DND-41 (cell line): ENCODE measurements at regions not wholly inside any gene's neighbourhood (a gene's known extent, or its start where the extent isn't known, plus 50 kb on each side); places are given as distances from the start of the nearest gene placed in this dataset.

Experiments used
- ATAC-seq: fragments of 200-7000 bp; cut with Tn5 transposase; 3 replicates; pipeline ENCODE4 v1.9.1; 2021; ENCODE audit warnings: low read depth; ENCODE audit not compliant: insufficient read depth
- DNase-seq: peaks from one replicate; pipeline ENCODE4 v3.0.0-alpha.2; 2020
- H2AFZ ChIP-seq: 2 replicates; pipeline ENCODE4 v1.6.0; 2012; ENCODE audit warnings: low read depth, low read length
- H3K27ac ChIP-seq: 2 replicates; pipeline ENCODE4 v1.5.1; 2012; ENCODE audit warnings: low read length, inconsistent platforms
- H3K27me3 ChIP-seq: fragments of 200-600 bp; sonication (generic); 2 replicates; pipeline ENCODE4 v1.6.0; 2012; ENCODE audit warnings: low read length, mild to moderate bottlenecking, inconsistent platforms; ENCODE audit not compliant: insufficient read depth, poor library complexity
- H3K36me3 ChIP-seq: 2 replicates; pipeline ENCODE4 v1.5.1; 2012; ENCODE audit warnings: low read length, inconsistent platforms; ENCODE audit not compliant: insufficient read depth
- H3K4me1 ChIP-seq: 2 replicates; pipeline ENCODE4 v1.5.1; 2012; ENCODE audit warnings: mild to moderate bottlenecking, low read length; ENCODE audit not compliant: insufficient read depth
- H3K4me2 ChIP-seq: 2 replicates; pipeline ENCODE4 v1.6.0; 2012; ENCODE audit warnings: mild to moderate bottlenecking, moderate library complexity, low read length, inconsistent platforms; ENCODE audit not compliant: insufficient read depth
- H3K4me3 ChIP-seq, 2 experiments: fragments of 200-600 bp in 1 of 2; shearing (Covaris generic) in 1 of 2; 2 replicates each; pipeline ENCODE4 v1.5.1; 2012 to 2016; ENCODE audit warnings: inconsistent platforms in 2 of 2, low read length in 2 of 2, mild to moderate bottlenecking in 2 of 2, low read depth in 1 of 2, moderate library complexity in 1 of 2
- H3K79me2 ChIP-seq: 2 replicates; pipeline ENCODE4 v1.6.0; 2012; ENCODE audit warnings: low read length, inconsistent platforms; ENCODE audit not compliant: insufficient read depth
- H3K9ac ChIP-seq: 2 replicates; pipeline ENCODE4 v1.6.0; 2012; ENCODE audit warnings: low read depth, mild to moderate bottlenecking, inconsistent platforms, low read length, moderate library complexity
- H3K9me3 ChIP-seq: 2 replicates; pipeline ENCODE4 v1.5.1; 2012; ENCODE audit warnings: low read length, moderate library complexity, mild to moderate bottlenecking, inconsistent platforms; ENCODE audit not compliant: insufficient read depth, severe bottlenecking
- H4K20me1 ChIP-seq: 2 replicates; pipeline ENCODE4 v1.6.0; 2012; ENCODE audit warnings: low read length; ENCODE audit not compliant: insufficient read depth
- CTCF ChIP-seq: IDR thresholded peaks from 2 replicates; pipeline ENCODE4 v1.5.1; 2012; ENCODE audit warnings: borderline replicate concordance, low read length, moderate library complexity, mild to moderate bottlenecking; ENCODE audit not compliant: poor library complexity, severe bottlenecking; ENCODE audit errors: extremely low read depth
- EZH2 ChIP-seq: IDR thresholded peaks from 3 replicates; pipeline ENCODE4 v1.6.1; 2012; ENCODE audit warnings: borderline replicate concordance, low read depth, mild to moderate bottlenecking, moderate library complexity, low read length, inconsistent platforms; ENCODE audit not compliant: severe bottlenecking

GRCh38 chr11:110856996-110857812 lies 145.0 kb upstream of the ARHGAP20 start:
- H3K4me2 ChIP-seq: no peak overlapping the region
- no peak overlapping the region for H2AFZ ChIP-seq
- no peak overlapping the region for H3K9ac ChIP-seq
- no peak for DNase-seq
- no peak overlapping the region for H3K27ac ChIP-seq
- H3K4me3 ChIP-seq: no peak overlapping the region
- H3K9me3 ChIP-seq: no peaks in the 10 kb centered on the region
- no peaks in the 10 kb centered on the region for H3K27me3 ChIP-seq
- H4K20me1 ChIP-seq: no peaks in the 10 kb centered on the region
- no peaks in the 10 kb centered on the region for H3K36me3 ChIP-seq
- H3K79me2 ChIP-seq: no peaks in the 10 kb centered on the region
- no peak for TF ChIP-seq CTCF
- no peak for TF ChIP-seq EZH2
- no peak for ATAC-seq
- H3K4me1 ChIP-seq: no peaks in the 10 kb centered on the region

- Histone ChIP-seq H3K4me2 (no peak overlapping the region), H3K9me3 (no peaks in the 10 kb centered on the region), H3K36me3 (no peaks in the 10 kb centered on the region), H3K9ac (no peak overlapping the region), H3K4me3 (no peak overlapping the region), H4K20me1 (no peaks in the 10 kb centered on the region), H3K79me2 (no peaks in the 10 kb centered on the region), H3K27ac (no peak overlapping the region), H3K4me1 (no peaks in the 10 kb centered on the region), H2AFZ (no peak overlapping the region), H3K27me3 (no peaks in the 10 kb centered on the region)
- DNase-seq: no peak
- TF ChIP-seq CTCF (no peak), EZH2 (no peak)
- no peak for ATAC-seq
Measured at GRCh38 chr11:110856340-110856739, 144.1 kb upstream of the ARHGAP20 start.

GRCh38 chr11:110855191-110855590 lies 143.0 kb upstream of the ARHGAP20 start:
- Histone ChIP-seq H3K9me3 (no peaks in the 10 kb centered on the region), H2AFZ (no peak overlapping the region), H4K20me1 (no peaks in the 10 kb centered on the region), H3K27ac (no peak overlapping the region), H3K4me1 (no peaks in the 10 kb centered on the region), H3K79me2 (no peaks in the 10 kb centered on the region), H3K4me3 (no peak overlapping the region), H3K27me3 (no peaks in the 10 kb centered on the region), H3K4me2 (no peak overlapping the region), H3K36me3 (no peaks in the 10 kb centered on the region), H3K9ac (no peak overlapping the region)
- ATAC-seq (no peak), DNase-seq (no peak)
- TF ChIP-seq EZH2 (no peak), CTCF (no peak)
